GM12892 (cell line): ENCODE measurements at regions not wholly inside any gene's neighbourhood (a gene's known extent, or its start where the extent isn't known, plus 50 kb on each side); places are given as distances from the start of the nearest gene placed in this dataset.

Source experiments
- DNase-seq: peaks from one replicate; pipeline ENCODE4 v3.0.0; 2011; ENCODE audit not compliant: insufficient read length
- FAIRE-seq: peaks from 2 replicates; lab custom pipeline; 2011; peaks lifted over from hg19 to GRCh38; lab: Jason Lieb, UNC
- POLR2A ChIP-seq: IDR thresholded peaks from 2 replicates; pipeline ENCODE4 v1.6.1; 2011; ENCODE audit warnings: low read depth, low read length, control low read depth
- POLR2AphosphoS5 ChIP-seq: IDR thresholded peaks from 2 replicates; pipeline ENCODE4 v1.6.1; 2011; ENCODE audit warnings: low read depth, low read length, control low read depth
- TAF1 ChIP-seq: IDR thresholded peaks from 2 replicates; pipeline ENCODE4 v1.6.1; 2011; ENCODE audit warnings: low read depth, mild to moderate bottlenecking, control low read depth, low read length, borderline replicate concordance

- FAIRE-seq (no peak), DNase-seq (no peak)
- TF ChIP-seq TAF1 (no peak), POLR2A (no peak), POLR2AphosphoS5 (no peak)
These were observed 428.7 kb downstream of the SUCLA2 start for GRCh38 chr13:47572375-47572774.

DNA sequence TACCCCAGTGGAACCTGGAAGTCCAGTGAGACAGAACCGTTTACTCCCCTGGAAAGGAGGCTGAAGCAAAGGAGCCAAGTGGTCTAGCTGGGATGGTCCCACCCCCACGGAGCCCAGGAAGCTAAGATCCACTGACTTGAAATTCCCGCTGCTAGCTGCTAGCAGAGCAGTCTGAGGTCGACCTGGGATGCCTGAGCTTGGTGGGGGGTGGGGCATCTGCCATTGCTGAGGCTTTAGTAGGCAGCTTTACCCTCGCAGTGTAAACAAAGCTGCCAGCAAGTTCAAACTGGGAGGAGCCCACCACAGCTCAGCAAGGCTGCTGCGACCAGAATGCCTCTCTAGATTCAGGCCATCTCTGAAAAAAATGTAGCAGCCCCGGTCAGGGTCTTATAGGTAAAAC lies 437.0 kb downstream of the SUCLA2 start:
- FAIRE-seq (no peak), DNase-seq (no peak)
- TF ChIP-seq POLR2AphosphoS5 (no peak), POLR2A (no peak), TAF1 (no peak)

GRCh38 chr13:47556703-47557102 lies 444.4 kb downstream of the SUCLA2 start:
- DNase-seq (no peak), FAIRE-seq (no peak)
- TF ChIP-seq POLR2AphosphoS5 (no peak), POLR2A (no peak), TAF1 (no peak)

DNA sequence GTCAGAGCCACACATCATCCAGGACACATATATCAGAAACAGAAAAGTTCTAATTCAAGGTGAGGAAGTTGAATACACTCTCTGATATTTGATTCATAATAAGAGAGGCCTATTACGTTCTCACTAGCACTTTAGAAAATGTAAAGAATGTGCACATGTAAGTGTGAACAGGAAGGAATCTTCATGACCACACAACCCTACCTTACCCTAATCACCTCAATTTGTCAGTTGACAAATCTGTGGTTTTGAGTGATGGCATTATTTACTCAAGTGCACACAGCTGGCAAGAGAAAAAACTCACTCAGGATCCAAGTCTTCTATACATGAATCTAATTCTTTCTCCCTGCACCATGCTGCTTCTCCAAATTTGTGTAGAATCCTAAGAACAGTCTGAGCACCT lies 445.8 kb downstream of the SUCLA2 start:
- no peak for TF ChIP-seq POLR2A
- no peak for TF ChIP-seq TAF1
- no peak for TF ChIP-seq POLR2AphosphoS5
- no peak for FAIRE-seq
- no peak for DNase-seq

DNA sequence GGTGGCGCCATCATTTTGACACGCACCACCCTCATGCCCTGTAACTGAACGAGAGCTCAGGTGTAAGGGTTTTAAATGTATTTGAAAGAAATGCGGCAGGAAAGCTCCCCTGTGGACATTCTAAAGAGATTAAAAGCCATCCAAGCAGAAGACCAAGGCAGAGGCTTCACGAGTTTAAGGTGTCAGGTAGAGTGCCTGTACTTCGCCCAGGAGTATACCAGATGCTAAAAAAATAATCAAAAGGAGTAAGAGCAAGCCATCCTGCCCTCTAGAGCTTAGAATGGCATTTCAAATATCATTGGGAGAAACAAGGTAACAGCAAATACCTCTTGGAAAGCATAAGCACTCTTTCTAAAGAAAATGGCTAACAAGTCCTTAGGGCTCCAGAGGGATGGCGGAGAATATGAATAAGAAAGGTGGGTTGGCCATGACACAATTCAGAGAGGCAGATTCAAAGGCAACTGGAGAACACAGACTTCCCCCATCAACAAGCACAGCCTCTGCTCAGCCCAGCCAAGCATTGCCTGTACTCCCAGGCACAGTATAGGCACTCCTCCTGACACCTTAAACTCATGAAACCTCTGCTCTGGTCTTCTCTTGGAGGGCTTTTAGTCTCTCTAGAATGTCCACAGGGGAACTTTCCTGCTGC lies 447.6 kb downstream of the SUCLA2 start:
- DNase-seq, result no peak
- FAIRE-seq, result no peak
- TF ChIP-seq POLR2A (no peak), POLR2AphosphoS5 (no peak), TAF1 (no peak)

- FAIRE-seq (no peak), DNase-seq (no peak)
These were observed 451.8 kb downstream of the SUCLA2 start for GRCh38 chr13:47549219-47549752.

GRCh38 chr13:47548294-47548840 lies 452.7 kb downstream of the SUCLA2 start:
- FAIRE-seq (no peak), DNase-seq (no peak)
- no peak for TF ChIP-seq POLR2A

More at GRCh38 chr13:47549219-47549752, 451.8 kb downstream of the SUCLA2 start:
- TF ChIP-seq POLR2AphosphoS5 (no peak), POLR2A (no peak), TAF1 (no peak)

GRCh38 chr13:47546391-47547225 lies 454.5 kb downstream of the SUCLA2 start:
- TF ChIP-seq POLR2A, result no peak
- no peak for TF ChIP-seq POLR2AphosphoS5
- no peak for TF ChIP-seq TAF1
- DNase-seq (no peak), FAIRE-seq (no peak)

DNA sequence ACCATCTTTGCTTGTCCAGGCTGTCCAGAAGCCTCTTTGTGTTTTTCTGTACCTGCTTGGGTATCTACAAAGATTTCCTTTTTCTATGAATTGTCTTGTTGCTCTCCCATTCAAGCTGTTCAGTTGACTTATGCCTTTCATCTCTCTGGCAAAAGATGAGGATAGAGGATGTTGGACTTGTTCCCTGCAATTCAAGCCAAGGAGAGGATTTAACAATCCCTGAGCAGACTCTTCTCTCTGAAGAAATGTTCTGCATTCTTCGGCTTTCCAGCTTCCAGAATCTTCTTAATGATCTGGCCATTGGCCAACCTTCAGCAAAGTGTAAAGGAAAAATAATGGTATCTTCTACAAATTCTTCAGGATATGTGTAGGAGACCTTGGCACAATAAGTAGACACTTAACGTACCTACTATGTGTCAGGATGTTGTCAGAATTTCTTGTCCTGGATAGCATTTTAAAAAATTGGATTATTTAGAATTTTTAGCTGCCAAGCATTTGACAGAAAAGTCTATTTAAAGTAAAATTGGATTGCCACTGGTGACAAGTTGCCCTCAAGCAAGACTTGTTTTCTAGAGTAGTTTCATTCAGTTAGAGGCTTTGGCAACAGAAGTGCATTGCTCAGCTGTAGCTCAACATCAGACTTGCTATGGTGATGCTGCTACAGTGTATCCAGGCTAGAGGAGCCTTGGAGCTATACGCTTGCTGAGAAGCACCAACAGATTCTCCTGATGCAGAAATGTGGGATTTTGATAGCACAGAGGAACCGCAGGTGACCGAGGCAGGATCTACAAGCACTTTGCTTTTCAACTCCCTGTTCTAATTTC lies 455.7 kb downstream of the SUCLA2 start:
- FAIRE-seq (no peak), DNase-seq (no peak)
- TF ChIP-seq POLR2AphosphoS5 (no peak), TAF1 (no peak), POLR2A (no peak)

DNA sequence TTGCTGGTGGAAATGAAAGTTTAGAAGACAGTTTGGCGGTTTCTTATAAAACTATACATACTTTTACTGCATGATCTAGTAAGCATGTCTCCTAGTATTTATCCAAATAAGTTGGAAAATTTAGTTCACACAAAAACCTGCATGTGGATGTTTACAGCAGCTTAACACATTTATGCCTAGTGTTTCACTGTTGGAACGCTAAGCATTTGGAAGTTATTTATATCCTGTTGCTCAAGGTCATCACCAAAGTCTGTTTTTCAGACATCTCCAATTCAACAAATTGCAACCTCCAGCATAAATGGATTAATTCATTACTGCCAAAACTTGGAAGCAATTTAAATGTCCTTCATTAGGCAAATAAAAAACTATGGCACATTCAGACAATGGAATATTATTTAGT lies 461.8 kb downstream of the SUCLA2 start:
- no peak for TF ChIP-seq POLR2A
- no peak for TF ChIP-seq POLR2AphosphoS5
- no peak for TF ChIP-seq TAF1
- DNase-seq (no peak), FAIRE-seq (no peak)

DNA sequence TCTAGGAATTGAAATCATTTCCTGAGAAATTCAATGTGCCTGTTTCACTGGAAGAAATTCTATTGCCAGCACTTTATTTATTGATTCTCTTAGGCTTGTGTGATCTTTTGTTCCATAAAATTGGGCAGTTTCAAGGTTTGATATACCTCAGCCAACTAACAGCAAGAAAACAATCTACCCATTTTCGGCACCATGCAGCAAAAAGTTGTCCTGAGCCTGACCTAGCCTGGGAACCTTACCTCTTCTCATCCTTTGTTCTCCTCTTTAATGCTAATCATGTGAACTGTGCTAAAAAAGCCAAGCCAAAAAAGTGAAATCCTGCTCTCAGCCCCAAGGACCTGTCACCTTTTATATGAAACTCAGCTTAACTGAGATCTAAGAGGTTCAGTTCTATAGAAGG lies 477.3 kb downstream of the SUCLA2 start:
- TF ChIP-seq TAF1 (no peak), POLR2A (no peak)
- FAIRE-seq, result no peak
- no peak for DNase-seq
